Caco-2 (cell line): ENCODE measurements at regions not wholly inside any gene's neighbourhood (a gene's known extent, or its start where the extent isn't known, plus 50 kb on each side); places are given as distances from the start of the nearest gene placed in this dataset.

Experiments used
- BruUV-seq: library from RNA; stranded (reverse); fragments of 400-500 nt; replicated peaks from 2 replicates; lab custom pipeline; 2021; lab: Mats Ljungman, UMichigan
- CTCF ChIA-PET: fragments of 300-600 bp; sonication (Branson Sonifier 250); formaldehyde crosslinking; loops from one replicate; lab custom pipeline; 2022; ENCODE audit warnings: antibody characterized with exemption; lab: Charles Lee
- POLR2A ChIA-PET: fragments of 300-600 bp; sonication (Branson Sonifier 250); formaldehyde crosslinking; loops from one replicate; lab custom pipeline; 2022; ENCODE audit warnings: antibody characterized with exemption; lab: Charles Lee
- DNase-seq, 2 experiments: peaks; one replicate each; pipeline versions ENCODE4 v3.0.0 to v3.0.0-alpha.2; 2020 to 2022
- H3K27me3 ChIP-seq: replicated peaks from 2 replicates; pipeline ENCODE4 v1.6.0; 2011; ENCODE audit warnings: low read length; ENCODE audit not compliant: control insufficient read depth, insufficient read depth
- H3K36me3 ChIP-seq: 2 replicates; pipeline ENCODE4 v1.5.1; 2011; ENCODE audit warnings: low read length; ENCODE audit not compliant: control insufficient read depth, insufficient read depth
- H3K4me1 ChIP-seq: fragments of 250-450 bp; sonication (Bioruptor Pico); 2 replicates; pipeline ENCODE4 v1.5.1; 2020; ENCODE audit warnings: mild to moderate bottlenecking
- H3K4me3 ChIP-seq: 2 replicates; pipeline ENCODE4 v1.5.1; 2011; ENCODE audit warnings: low read depth, mild to moderate bottlenecking, control low read depth, low read length
- H3K9me3 ChIP-seq: fragments of 250-450 bp; sonication (Bioruptor Pico); 2 replicates; pipeline ENCODE4 v1.5.1; 2020; ENCODE audit warnings: mild to moderate bottlenecking, moderate library complexity
- H3K27ac Mint-ChIP-seq: one replicate; pipeline ENCODE4 v1.8.0; 2022; ENCODE audit warnings: mixed read lengths; ENCODE audit not compliant: unreplicated experiment
- H3K27me3 Mint-ChIP-seq: one replicate; pipeline ENCODE4 v1.8.0; 2022; ENCODE audit warnings: mixed read lengths; ENCODE audit not compliant: insufficient read depth, unreplicated experiment
- H3K36me3 Mint-ChIP-seq: one replicate; pipeline ENCODE4 v1.8.0; 2022; ENCODE audit warnings: mild to moderate bottlenecking, mixed read lengths; ENCODE audit not compliant: insufficient read depth, unreplicated experiment
- H3K4me1 Mint-ChIP-seq: one replicate; pipeline ENCODE4 v1.8.0; 2022; ENCODE audit warnings: low read depth, mixed read lengths; ENCODE audit not compliant: unreplicated experiment
- H3K4me3 Mint-ChIP-seq: one replicate; pipeline ENCODE4 v1.8.0; 2022; ENCODE audit warnings: mild to moderate bottlenecking, moderate library complexity, mixed read lengths; ENCODE audit not compliant: unreplicated experiment
- H3K9me3 Mint-ChIP-seq: one replicate; pipeline ENCODE4 v1.8.0; 2022; ENCODE audit warnings: mixed read lengths; ENCODE audit not compliant: unreplicated experiment
- CTCF ChIP-seq, 2 experiments: fragments of 200-600 bp in 1 of 2; IDR thresholded peaks; 1 replicate in 1 of 2; 2 replicates in 1 of 2; pipeline versions ENCODE4 v1.5.1 to v1.8.0; 2011 to 2022; ENCODE audit warnings: antibody characterized with exemption in 1 of 2, control low read depth in 1 of 2, inconsistent platforms in 1 of 2, low read depth in 1 of 2, low read length in 1 of 2, mild to moderate bottlenecking in 1 of 2, moderate library complexity in 1 of 2; ENCODE audit not compliant: insufficient read depth in 1 of 2, severe bottlenecking in 1 of 2, unreplicated experiment in 1 of 2
- intact Hi-C: fragments of 100-400 bp; cut with micrococcal nuclease; formaldehyde crosslinking; loops from one replicate; pipeline ENCODE4 v1.10.0; 2022; ENCODE audit not compliant: unreplicated experiment

DNA sequence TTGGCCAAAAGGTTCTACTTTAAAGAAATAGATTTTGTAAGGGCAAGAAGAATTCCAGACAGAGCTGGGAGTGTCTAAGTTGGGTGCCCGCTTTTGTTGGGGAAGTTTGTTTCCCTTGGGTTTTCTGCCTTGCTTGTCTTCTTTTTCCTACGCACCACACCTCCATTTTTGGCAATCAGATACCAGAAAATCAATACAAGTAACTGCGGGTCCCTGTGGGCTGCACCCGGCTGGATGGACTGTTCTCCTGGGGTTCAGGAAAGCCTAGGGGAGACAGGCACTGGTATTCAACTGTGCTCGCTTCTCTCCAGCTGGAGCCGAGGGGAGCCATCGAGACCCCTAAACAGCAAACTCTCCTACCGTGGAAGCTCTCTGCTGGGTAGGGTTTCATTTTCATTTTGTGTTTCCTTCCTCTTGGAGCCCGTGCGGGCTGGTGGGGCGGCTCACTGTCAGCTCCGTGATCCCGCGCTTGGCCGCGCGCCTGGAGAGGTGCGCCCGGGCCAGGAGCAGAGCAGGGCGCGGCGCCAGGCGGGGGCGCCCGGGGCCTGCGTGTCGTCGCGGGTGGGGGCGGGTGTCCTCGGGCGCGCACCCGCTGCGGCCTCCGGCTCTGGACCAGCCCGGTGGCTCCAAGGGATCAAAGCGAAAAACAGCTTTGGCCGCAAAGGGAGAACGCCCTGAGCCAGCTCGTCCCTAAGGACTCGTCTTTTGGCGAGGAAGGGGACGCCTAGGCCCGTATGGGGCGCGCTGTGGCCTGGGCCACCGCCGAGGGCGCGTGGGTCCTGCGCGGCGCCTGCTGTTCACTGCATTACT, 347.2 kb downstream of the ZNF536 start:
- Histone ChIP-seq H3K4me1 (no peaks in the 10 kb centered on the region), H3K4me3 (no peak overlapping the region; the same call in 1 of the 2 replicates), H3K36me3 (no peaks in the 10 kb centered on the region), H3K27me3 (no peaks in the 10 kb centered on the region), H3K9me3 (no peaks in the 10 kb centered on the region)
- H3K27ac Mint-ChIP-seq, result no peak overlapping the region
- intact Hi-C loops, result no loop called here
- BruUV-seq, result no TSS peak
- ChIA-PET CTCF (no interaction called here), POLR2A (no interaction called here)
- no peaks in the 10 kb centered on the region for H3K4me1 Mint-ChIP-seq
- H3K27me3 Mint-ChIP-seq, result peaks cover 6% of the 10 kb centered on the region
- no peaks in the 10 kb centered on the region for H3K36me3 Mint-ChIP-seq
- DNase-seq, result no peak
- no peak for TF ChIP-seq CTCF (IDR thresholded peaks at IDR 0.05; ENCODE audit: insufficient read depth in 1 of 2, low read depth in 1 of 2, low read length in 1 of 2, severe bottlenecking in 1 of 2, unreplicated experiment in 1 of 2)
- no peaks in the 10 kb centered on the region for H3K9me3 Mint-ChIP-seq
- H3K4me3 Mint-ChIP-seq, result no peak overlapping the region

DNA sequence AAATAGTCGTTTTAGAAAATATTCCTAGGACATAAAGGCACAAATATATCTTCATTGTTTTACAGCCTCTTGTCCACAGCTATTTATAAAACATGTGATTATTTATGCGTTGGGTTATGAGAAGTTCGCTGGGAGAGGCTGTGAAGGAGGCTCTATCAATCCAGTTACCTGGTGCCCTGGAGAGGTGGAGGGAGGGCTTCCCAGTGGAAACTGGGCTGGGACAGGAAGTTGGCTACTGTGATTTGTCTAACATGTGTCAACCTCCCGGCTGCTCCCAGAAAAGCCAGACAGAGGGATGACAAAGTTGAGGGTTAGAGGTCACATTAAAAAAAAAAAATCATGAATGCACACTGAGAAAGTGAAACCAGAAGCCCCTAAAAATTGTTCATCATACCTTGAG, 346.5 kb downstream of the ZNF536 start:
- no peak for DNase-seq
- Mint-ChIP-seq H3K4me1 (no peaks in the 10 kb centered on the region), H3K27ac (no peak overlapping the region), H3K36me3 (no peaks in the 10 kb centered on the region), H3K9me3 (no peaks in the 10 kb centered on the region), H3K4me3 (no peak overlapping the region), H3K27me3 (peaks cover 3% of the 10 kb centered on the region)
- H3K9me3 ChIP-seq, result no peaks in the 10 kb centered on the region
- H3K4me3 ChIP-seq, result no peak overlapping the region
- POLR2A ChIA-PET, result no interaction called here
- H3K4me1 ChIP-seq, result no peaks in the 10 kb centered on the region
- intact Hi-C loops, result no loop called here
- CTCF ChIA-PET, result no interaction called here
- H3K36me3 ChIP-seq, result no peaks in the 10 kb centered on the region
- no TSS peak for BruUV-seq
- H3K27me3 ChIP-seq, result no peaks in the 10 kb centered on the region
- no peak for TF ChIP-seq CTCF (IDR thresholded peaks at IDR 0.05; ENCODE audit: insufficient read depth in 1 of 2, low read depth in 1 of 2, low read length in 1 of 2, severe bottlenecking in 1 of 2, unreplicated experiment in 1 of 2)

DNA sequence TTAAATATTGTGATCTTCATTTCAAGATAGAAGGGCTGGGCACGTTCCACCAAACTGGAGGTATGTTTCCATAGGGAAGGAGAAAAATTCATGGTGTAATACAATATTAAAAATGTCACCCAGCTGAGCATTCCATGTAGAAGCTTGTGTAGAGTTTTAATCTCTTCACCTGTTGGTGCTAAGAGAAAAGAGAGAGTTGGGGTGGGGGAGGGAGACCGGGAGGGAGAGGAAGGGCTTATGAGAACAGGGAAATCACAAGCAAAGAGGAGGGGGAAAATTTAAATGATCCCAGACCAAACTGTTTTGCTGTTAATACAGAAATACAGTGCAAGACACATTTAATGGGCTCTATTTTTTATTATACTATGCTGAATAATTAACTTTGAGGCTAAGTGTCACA, 345.8 kb downstream of the ZNF536 start:
- H3K4me1 ChIP-seq, result no peaks in the 10 kb centered on the region
- no peak overlapping the region for H3K4me3 Mint-ChIP-seq
- TF ChIP-seq CTCF (IDR thresholded peaks at IDR 0.05; ENCODE audit: insufficient read depth in 1 of 2, low read depth in 1 of 2, low read length in 1 of 2, severe bottlenecking in 1 of 2, unreplicated experiment in 1 of 2), result no peak
- CTCF ChIA-PET, result no interaction called here
- H3K4me1 Mint-ChIP-seq, result no peaks in the 10 kb centered on the region
- no peak overlapping the region for H3K27ac Mint-ChIP-seq
- no peaks in the 10 kb centered on the region for H3K27me3 ChIP-seq
- H3K36me3 ChIP-seq, result no peaks in the 10 kb centered on the region
- POLR2A ChIA-PET, result no interaction called here
- no peaks in the 10 kb centered on the region for H3K9me3 ChIP-seq
- no peaks in the 10 kb centered on the region for H3K9me3 Mint-ChIP-seq
- DNase-seq, result no peak
- H3K36me3 Mint-ChIP-seq, result no peaks in the 10 kb centered on the region
- intact Hi-C loops, result no loop called here
- BruUV-seq, result no TSS peak
- no peak overlapping the region for H3K4me3 ChIP-seq
- H3K27me3 Mint-ChIP-seq, result peaks cover 3% of the 10 kb centered on the region
